Astrocyte (in vitro differentiated cells and primary cell): ENCODE measurements at regions not wholly inside any gene's neighbourhood (a gene's known extent, or its start where the extent isn't known, plus 50 kb on each side); places are given as distances from the start of the nearest gene placed in this dataset.

Source experiments
- CTCF ChIP-seq: IDR thresholded peaks from 2 replicates; pipeline ENCODE4 v1.5.1; 2011; ENCODE audit warnings: low read depth, mild to moderate bottlenecking, inconsistent platforms, low read length, moderate library complexity; ENCODE audit not compliant: insufficient read depth
- EZH2 ChIP-seq: IDR thresholded peaks from 2 replicates; pipeline ENCODE4 v1.6.1; 2012; ENCODE audit warnings: mild to moderate bottlenecking, low read length, inconsistent platforms; ENCODE audit not compliant: insufficient read depth

GRCh38 chr7:142488842-142489241 is 231.0 kb upstream of the PRSS58 start:
- TF ChIP-seq CTCF: no peak
- no peak for TF ChIP-seq EZH2
